ENCODE measurements at regions not wholly inside any gene's neighbourhood (a gene's known extent, or its start where the extent isn't known, plus 50 kb on each side); places are given as distances from the start of the nearest gene placed in this dataset.
"Not testable (repeated sequence)": the region's sequence is repeated elsewhere in the genome, so short reads cannot be mapped to it uniquely, and the experiment has no call there.

DNA sequence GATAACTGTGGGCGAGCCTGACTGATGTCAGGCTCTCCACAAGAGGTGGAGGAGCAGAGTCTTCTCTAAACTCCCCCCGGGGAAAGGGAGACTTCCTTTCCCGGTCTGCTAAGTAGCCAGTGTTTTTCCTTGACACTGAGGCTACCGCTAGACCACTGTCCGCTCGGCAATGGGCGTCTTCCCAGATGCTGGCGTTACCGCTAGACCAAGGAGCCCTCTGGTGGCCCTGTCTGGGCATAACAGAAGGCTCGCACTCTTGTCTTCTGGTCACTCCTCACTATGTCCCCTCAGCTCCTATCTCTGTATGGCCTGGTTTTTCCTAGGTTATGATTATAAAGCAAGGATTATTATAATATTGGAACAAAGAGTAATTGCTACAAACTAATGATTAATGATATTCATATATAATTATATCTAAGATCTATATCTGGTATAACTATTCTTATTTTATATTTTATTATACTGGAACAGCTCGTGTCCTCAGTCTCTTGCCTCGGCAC, 278.7 kb downstream of the CAAP1 start:
- TF ChIP-seq, protein P1, sequence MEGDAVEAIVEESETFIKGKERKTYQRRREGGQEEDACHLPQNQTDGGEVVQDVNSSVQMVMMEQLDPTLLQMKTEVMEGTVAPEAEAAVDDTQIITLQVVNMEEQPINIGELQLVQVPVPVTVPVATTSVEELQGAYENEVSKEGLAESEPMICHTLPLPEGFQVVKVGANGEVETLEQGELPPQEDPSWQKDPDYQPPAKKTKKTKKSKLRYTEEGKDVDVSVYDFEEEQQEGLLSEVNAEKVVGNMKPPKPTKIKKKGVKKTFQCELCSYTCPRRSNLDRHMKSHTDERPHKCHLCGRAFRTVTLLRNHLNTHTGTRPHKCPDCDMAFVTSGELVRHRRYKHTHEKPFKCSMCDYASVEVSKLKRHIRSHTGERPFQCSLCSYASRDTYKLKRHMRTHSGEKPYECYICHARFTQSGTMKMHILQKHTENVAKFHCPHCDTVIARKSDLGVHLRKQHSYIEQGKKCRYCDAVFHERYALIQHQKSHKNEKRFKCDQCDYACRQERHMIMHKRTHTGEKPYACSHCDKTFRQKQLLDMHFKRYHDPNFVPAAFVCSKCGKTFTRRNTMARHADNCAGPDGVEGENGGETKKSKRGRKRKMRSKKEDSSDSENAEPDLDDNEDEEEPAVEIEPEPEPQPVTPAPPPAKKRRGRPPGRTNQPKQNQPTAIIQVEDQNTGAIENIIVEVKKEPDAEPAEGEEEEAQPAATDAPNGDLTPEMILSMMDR (IDR thresholded peaks at IDR 0.05; ENCODE audit: borderline replicate concordance, insufficient read depth, low read depth, low read length): peak; percentile 12; the same call in 1 of the 2 replicates
- not testable (repeated sequence) for H3K4me3 ChIP-seq (ENCODE audit: low read depth, low read length)

DNA sequence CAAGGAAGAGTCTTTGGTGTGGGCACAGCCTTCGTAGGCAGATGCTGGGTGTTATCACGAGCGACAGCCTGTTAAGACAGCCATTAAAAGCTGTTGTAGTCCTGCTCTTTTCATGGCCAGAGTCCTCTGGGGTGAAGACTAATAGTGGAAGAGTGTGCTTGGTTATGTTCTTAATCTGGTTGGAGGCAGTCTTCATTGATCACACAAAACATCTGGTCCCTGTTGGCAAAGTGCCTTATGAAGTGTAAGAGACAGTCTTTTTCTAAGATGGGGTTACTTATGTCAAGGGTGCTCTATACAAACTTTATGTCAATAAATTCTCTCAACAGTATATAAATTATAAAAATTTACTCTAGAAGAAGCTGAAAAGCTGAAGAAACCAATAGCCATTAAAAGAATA, 280.4 kb downstream of the CAAP1 start:
- TF ChIP-seq, protein P1 (IDR thresholded peaks at IDR 0.05; ENCODE audit: borderline replicate concordance, insufficient read depth, low read depth, low read length): no peak

DNA sequence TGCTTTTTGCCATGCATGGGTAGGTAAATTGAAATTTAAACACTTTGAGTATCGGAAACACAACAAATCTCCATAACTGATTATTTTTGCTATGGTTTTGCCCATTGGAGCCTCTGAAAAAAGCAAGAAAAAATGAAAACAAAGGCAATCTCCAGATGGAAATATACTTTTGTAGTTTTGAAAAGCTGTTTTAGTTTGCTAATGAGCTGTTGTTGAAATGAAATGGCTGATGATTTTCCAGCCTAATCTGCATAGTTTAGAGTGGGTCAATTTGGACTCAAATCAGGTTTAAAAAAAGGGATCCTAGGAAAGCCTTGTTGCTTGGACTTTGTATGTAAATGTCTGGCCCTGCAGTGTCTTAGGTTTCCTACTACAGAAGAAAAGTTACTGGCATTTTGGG, 285.8 kb downstream of the CAAP1 start:
- no peak overlapping the region for H3K4me3 ChIP-seq (ENCODE audit: low read depth, low read length)
- TF ChIP-seq, protein P1 (IDR thresholded peaks at IDR 0.05; ENCODE audit: borderline replicate concordance, insufficient read depth, low read depth, low read length): no peak

More for the DNA sequence above, 280.4 kb downstream of the CAAP1 start:
- H3K4me3 ChIP-seq (ENCODE audit: low read depth, low read length): no peak overlapping the region

DNA sequence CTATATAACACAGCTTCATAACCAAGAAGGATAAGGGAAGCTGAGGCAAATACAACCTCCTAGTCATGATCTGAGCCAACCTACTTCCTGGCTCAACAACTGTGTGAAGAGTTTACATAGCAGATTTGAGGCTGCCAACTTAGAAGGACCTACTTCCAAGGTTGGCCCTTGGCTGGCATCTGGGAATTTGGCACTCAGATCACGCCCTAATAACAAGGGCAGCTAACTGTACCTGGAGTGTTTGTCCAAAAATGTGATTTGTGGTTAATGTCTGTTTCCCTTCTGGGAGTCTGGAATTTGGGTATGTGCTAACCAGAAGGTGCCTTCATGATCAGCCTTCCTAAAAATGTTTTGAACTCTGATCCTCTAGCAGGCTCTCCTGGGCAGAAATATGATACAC, 287.2 kb downstream of the CAAP1 start:
- TF ChIP-seq, protein P1 (IDR thresholded peaks at IDR 0.05; ENCODE audit: borderline replicate concordance, insufficient read depth, low read depth, low read length): no peak
- H3K4me3 ChIP-seq (ENCODE audit: low read depth, low read length): no peak overlapping the region

DNA sequence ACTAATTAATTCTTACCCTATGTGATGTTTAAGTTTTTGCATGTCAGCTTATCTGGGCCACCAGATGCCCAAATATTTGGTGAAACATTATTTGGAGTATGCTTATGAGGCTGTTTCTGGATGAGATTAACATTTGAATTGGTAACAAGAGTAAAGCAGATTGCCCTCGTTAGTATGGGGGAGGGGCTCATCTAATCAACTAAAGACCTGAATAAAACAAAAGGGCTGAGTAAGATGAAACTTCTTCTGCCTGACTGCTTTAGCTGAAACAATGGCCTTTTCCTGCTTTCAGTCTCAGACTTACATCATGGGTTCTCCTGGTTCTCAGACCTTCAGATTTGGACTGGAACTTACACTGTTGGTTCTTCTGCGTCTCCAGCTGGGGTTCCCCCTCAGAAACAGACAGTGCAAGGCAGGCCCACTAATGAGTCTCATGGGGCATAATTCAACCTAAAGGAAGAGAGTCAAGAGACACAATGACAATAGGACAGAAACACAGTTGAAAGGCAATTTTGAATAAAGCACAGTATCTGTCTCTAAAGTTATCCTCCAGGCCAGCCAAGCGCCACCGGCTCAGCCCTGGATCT, 288.4 kb downstream of the CAAP1 start:
- no peak overlapping the region for H3K4me3 ChIP-seq (ENCODE audit: low read depth, low read length)
- TF ChIP-seq, protein P1 (IDR thresholded peaks at IDR 0.05; ENCODE audit: borderline replicate concordance, insufficient read depth, low read depth, low read length): no peak

DNA sequence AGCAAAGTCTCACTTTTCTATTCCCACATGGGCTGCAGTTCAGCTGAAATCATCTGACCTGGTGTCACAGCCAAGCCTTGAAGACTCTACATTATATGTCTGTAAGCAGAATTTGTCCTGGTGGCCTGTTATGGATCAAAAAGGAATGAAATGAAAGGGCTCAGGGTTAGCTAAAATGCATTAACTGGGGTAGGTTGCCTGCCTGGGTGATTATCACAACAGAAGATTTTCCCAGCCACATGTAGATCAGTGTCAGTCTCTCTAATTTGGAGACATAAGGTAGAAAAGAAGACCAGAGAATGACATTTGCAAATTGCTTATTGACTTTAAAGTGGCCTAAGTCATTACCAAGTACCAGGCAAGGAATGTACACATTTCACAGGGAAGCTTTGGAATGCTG, 289.0 kb downstream of the CAAP1 start:
- no peak overlapping the region for H3K4me3 ChIP-seq (ENCODE audit: low read depth, low read length)
- TF ChIP-seq, protein P1 (IDR thresholded peaks at IDR 0.05; ENCODE audit: borderline replicate concordance, insufficient read depth, low read depth, low read length): no peak

DNA sequence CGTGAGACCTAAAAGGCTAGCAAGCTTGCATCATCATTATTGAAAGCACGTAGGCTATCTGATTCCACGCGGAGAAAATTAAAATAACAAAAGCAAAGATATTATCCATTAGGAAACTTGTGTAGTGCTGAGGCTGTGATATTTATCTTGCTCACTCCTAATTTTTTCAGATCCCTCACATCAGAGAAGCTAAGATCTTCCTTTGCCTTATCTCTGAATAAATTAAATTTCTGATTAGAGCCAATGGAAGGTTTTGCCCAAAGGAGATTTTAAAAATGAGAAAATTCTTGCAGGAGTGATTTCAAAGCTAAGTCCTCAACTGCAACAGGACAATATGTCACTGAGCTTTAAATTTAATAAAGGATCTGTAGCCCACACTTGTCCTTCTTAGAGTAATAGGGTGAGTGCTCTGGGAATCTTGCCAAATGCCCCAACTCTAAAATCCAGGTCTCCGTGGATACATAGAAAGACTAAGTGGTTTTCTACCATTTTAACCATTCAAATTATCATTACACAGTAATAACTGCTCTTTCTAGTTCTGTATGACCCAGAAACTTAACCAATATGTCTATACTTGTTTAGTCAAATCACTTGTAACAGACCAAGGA, 295.0 kb downstream of the CAAP1 start:
- H3K4me3 ChIP-seq (ENCODE audit: low read depth, low read length): no peak overlapping the region
- TF ChIP-seq, protein P1 (IDR thresholded peaks at IDR 0.05; ENCODE audit: borderline replicate concordance, insufficient read depth, low read depth, low read length): no peak

Data from GM12875 (cell line).